ENCODE measurements at regions not wholly inside any gene's neighbourhood (a gene's known extent, or its start where the extent isn't known, plus 50 kb on each side); places are given as distances from the start of the nearest gene placed in this dataset.

DNA sequence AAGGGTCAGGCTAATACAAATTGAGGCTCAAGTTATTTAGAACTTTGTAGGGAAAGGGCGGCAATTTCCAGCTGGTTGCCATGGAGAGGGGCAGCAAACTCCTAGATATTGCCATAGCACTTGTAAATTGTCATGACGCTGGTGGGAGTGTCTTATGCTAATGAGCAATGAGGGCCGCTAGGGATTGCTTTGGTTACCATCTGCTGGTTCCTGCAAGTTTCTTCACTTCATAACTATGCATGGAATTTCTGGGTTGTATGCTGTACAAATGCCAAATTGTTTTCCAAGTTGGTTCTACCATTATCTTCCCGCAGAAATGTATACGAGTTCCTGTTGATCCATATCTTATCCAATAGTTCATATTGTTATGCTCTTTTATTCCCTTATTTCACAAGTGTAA is 1339.4 kb downstream of the EFNB2 start:
- TF ChIP-seq, protein P1, sequence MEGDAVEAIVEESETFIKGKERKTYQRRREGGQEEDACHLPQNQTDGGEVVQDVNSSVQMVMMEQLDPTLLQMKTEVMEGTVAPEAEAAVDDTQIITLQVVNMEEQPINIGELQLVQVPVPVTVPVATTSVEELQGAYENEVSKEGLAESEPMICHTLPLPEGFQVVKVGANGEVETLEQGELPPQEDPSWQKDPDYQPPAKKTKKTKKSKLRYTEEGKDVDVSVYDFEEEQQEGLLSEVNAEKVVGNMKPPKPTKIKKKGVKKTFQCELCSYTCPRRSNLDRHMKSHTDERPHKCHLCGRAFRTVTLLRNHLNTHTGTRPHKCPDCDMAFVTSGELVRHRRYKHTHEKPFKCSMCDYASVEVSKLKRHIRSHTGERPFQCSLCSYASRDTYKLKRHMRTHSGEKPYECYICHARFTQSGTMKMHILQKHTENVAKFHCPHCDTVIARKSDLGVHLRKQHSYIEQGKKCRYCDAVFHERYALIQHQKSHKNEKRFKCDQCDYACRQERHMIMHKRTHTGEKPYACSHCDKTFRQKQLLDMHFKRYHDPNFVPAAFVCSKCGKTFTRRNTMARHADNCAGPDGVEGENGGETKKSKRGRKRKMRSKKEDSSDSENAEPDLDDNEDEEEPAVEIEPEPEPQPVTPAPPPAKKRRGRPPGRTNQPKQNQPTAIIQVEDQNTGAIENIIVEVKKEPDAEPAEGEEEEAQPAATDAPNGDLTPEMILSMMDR (IDR thresholded peaks at IDR 0.05), result no peak
- TF ChIP-seq POLR2A (IDR thresholded peaks at IDR 0.05), result no peak
